ENCODE measurements at regions not wholly inside any gene's neighbourhood (a gene's known extent, or its start where the extent isn't known, plus 50 kb on each side); places are given as distances from the start of the nearest gene placed in this dataset.

- H3K27ac ChIP-seq: no peak overlapping the region
- H3K4me3 ChIP-seq: no peak overlapping the region
- intact Hi-C loops (cut with DNase I): no loop called here
- no peaks in the 10 kb centered on the region for H3K4me1 ChIP-seq
- TF ChIP-seq POLR2A (IDR thresholded peaks at IDR 0.05) (no peak), CTCF (IDR thresholded peaks at IDR 0.05) (no peak)
- no peaks in the 10 kb centered on the region for H3K9me3 ChIP-seq
- no peaks in the 10 kb centered on the region for H3K36me3 ChIP-seq
- WGBS, 2 donors: 80 to 84% methylated on average over 3 to 13 of the region's 13 CpGs
- H3K27me3 ChIP-seq: no peaks in the 10 kb centered on the region
- no peak for DNase-seq
These were observed 1389.6 kb downstream of the BRD1 start for GRCh38 chr22:48438096-48438495.

- TF ChIP-seq CTCF (IDR thresholded peaks at IDR 0.05): no peak
- no peak for TF ChIP-seq POLR2A (IDR thresholded peaks at IDR 0.05)
- WGBS, 2 donors: 73 to 80% methylated on average over 2 to 3 of the region's 17 CpGs
- Histone ChIP-seq H3K4me1 (no peaks in the 10 kb centered on the region), H3K36me3 (no peaks in the 10 kb centered on the region), H3K9me3 (no peaks in the 10 kb centered on the region), H3K4me3 (no peak overlapping the region), H3K27ac (no peak overlapping the region), H3K27me3 (peaks cover 0 to 7% (median 0%) of the 10 kb centered on the region in 4 donors)
- DNase-seq: no peak
- intact Hi-C loops (cut with DNase I): no loop called here
These were observed 1391.3 kb downstream of the BRD1 start for GRCh38 chr22:48436201-48436931.

- no peak overlapping the region for H3K27ac ChIP-seq
- no peak for DNase-seq
- TF ChIP-seq CTCF (IDR thresholded peaks at IDR 0.05): no peak
- no peak for TF ChIP-seq POLR2A (IDR thresholded peaks at IDR 0.05)
- intact Hi-C loops (cut with DNase I): no loop called here
- no peaks in the 10 kb centered on the region for H3K9me3 ChIP-seq
- H3K36me3 ChIP-seq: no peaks in the 10 kb centered on the region
- no peak overlapping the region for H3K4me3 ChIP-seq
- WGBS, 2 donors: 80% methylated on average over 5 of the region's 5 CpGs
- peaks cover 0 to 13% (median 0%) of the 10 kb centered on the region in 4 donors for H3K27me3 ChIP-seq
- H3K4me1 ChIP-seq: no peaks in the 10 kb centered on the region
These were observed 1392.8 kb downstream of the BRD1 start for GRCh38 chr22:48434868-48435250.

- no peak for DNase-seq
- intact Hi-C loops (cut with DNase I): no loop called here
- Histone ChIP-seq H3K4me1 (no peaks in the 10 kb centered on the region), H3K9me3 (no peaks in the 10 kb centered on the region), H3K27ac (no peak overlapping the region), H3K36me3 (no peaks in the 10 kb centered on the region), H3K4me3 (no peak overlapping the region), H3K27me3 (peaks cover 0 to 18% (median 0%) of the 10 kb centered on the region in 4 donors)
- no peak for TF ChIP-seq POLR2A (IDR thresholded peaks at IDR 0.05)
- TF ChIP-seq CTCF (IDR thresholded peaks at IDR 0.05): no peak
- WGBS, 2 donors: 72 to 75% methylated on average over 7 to 13 of the region's 16 CpGs
These were observed 1393.4 kb downstream of the BRD1 start for GRCh38 chr22:48434156-48434867.

GRCh38 chr22:48433647-48434046, 1394.0 kb downstream of the BRD1 start:
- no peak for DNase-seq

More at GRCh38 chr22:48433647-48434046, 1394.0 kb downstream of the BRD1 start:
- intact Hi-C loops (cut with DNase I): no loop called here
- WGBS, 2 donors: 74 to 90% methylated on average over 8 of the region's 11 CpGs
- peaks cover 0 to 24% (median 0%) of the 10 kb centered on the region in 4 donors for H3K27me3 ChIP-seq
- H3K36me3 ChIP-seq: no peaks in the 10 kb centered on the region
- H3K4me1 ChIP-seq: no peaks in the 10 kb centered on the region
- H3K27ac ChIP-seq: no peak overlapping the region
- H3K4me3 ChIP-seq: no peak overlapping the region
- no peak for TF ChIP-seq CTCF (IDR thresholded peaks at IDR 0.05)
- TF ChIP-seq POLR2A (IDR thresholded peaks at IDR 0.05): no peak
- no peaks in the 10 kb centered on the region for H3K9me3 ChIP-seq

Measured in esophagus squamous epithelium (tissue), 5 donors.